ENCODE measurements at regions not wholly inside any gene's neighbourhood (a gene's known extent, or its start where the extent isn't known, plus 50 kb on each side); places are given as distances from the start of the nearest gene placed in this dataset.

GRCh38 chr14:65937079-65937959, 524.8 kb downstream of the FUT8 start:
- Histone ChIP-seq H3K4me2 (ENCODE audit: low read length) (no peak overlapping the region), H3K4me1 (ENCODE audit: low read length) (no peaks in the 10 kb centered on the region), H3K9ac (ENCODE audit: low read length) (no peak overlapping the region), H3K9me3 (ENCODE audit: insufficient read depth, low read length) (no peaks in the 10 kb centered on the region), H3K79me2 (ENCODE audit: low read length) (no peaks in the 10 kb centered on the region), H3K27ac (ENCODE audit: low read length) (no peak overlapping the region), H3K36me3 (replicated peaks; ENCODE audit: low read depth, low read length) (no peaks in the 10 kb centered on the region), H3K27me3 (ENCODE audit: low read depth, low read length) (peaks cover 16% of the 10 kb centered on the region; the same call in 1 of the 2 replicates), H4K20me1 (ENCODE audit: insufficient read depth, low read length) (no peaks in the 10 kb centered on the region), H2AFZ (ENCODE audit: low read depth, low read length) (no peak overlapping the region), H3K4me3 (ENCODE audit: low read length) (no peak overlapping the region)
- TF ChIP-seq CTCF (IDR thresholded peaks at IDR 0.05; ENCODE audit: low read depth, low read length) = no peak
- no peak for TF ChIP-seq EZH2phosphoT487 (IDR thresholded peaks at IDR 0.05; ENCODE audit: low read depth)

GRCh38 chr14:65937960-65938316, 525.4 kb downstream of the FUT8 start:
- Histone ChIP-seq H3K27ac (ENCODE audit: low read length) (no peak overlapping the region), H3K36me3 (replicated peaks; ENCODE audit: low read depth, low read length) (no peaks in the 10 kb centered on the region), H3K4me2 (ENCODE audit: low read length) (no peak overlapping the region), H4K20me1 (ENCODE audit: insufficient read depth, low read length) (no peaks in the 10 kb centered on the region), H3K27me3 (ENCODE audit: low read depth, low read length) (peaks cover 19% of the 10 kb centered on the region; the same call in 1 of the 2 replicates), H3K9me3 (ENCODE audit: insufficient read depth, low read length) (no peaks in the 10 kb centered on the region), H3K79me2 (ENCODE audit: low read length) (no peaks in the 10 kb centered on the region), H3K4me3 (ENCODE audit: low read length) (no peak overlapping the region), H3K9ac (ENCODE audit: low read length) (no peak overlapping the region), H2AFZ (ENCODE audit: low read depth, low read length) (no peak overlapping the region), H3K4me1 (ENCODE audit: low read length) (no peaks in the 10 kb centered on the region)
- TF ChIP-seq CTCF (IDR thresholded peaks at IDR 0.05; ENCODE audit: low read depth, low read length) = no peak
- TF ChIP-seq EZH2phosphoT487 (IDR thresholded peaks at IDR 0.05; ENCODE audit: low read depth) = no peak

GRCh38 chr14:65938738-65939137, 526.2 kb downstream of the FUT8 start:
- H3K79me2 ChIP-seq (ENCODE audit: low read length) = no peaks in the 10 kb centered on the region
- H3K27me3 ChIP-seq (ENCODE audit: low read depth, low read length) = peaks cover 20% of the 10 kb centered on the region; the same call in 1 of the 2 replicates
- no peak overlapping the region for H2AFZ ChIP-seq (ENCODE audit: low read depth, low read length)
- no peak overlapping the region for H3K4me3 ChIP-seq (ENCODE audit: low read length)
- no peaks in the 10 kb centered on the region for H4K20me1 ChIP-seq (ENCODE audit: insufficient read depth, low read length)
- no peaks in the 10 kb centered on the region for H3K4me1 ChIP-seq (ENCODE audit: low read length)
- no peaks in the 10 kb centered on the region for H3K36me3 ChIP-seq (replicated peaks; ENCODE audit: low read depth, low read length)
- no peak overlapping the region for H3K27ac ChIP-seq (ENCODE audit: low read length)
- TF ChIP-seq EZH2phosphoT487 (IDR thresholded peaks at IDR 0.05; ENCODE audit: low read depth) (no peak), CTCF (IDR thresholded peaks at IDR 0.05; ENCODE audit: low read depth, low read length) (no peak)
- no peaks in the 10 kb centered on the region for H3K9me3 ChIP-seq (ENCODE audit: insufficient read depth, low read length)
- H3K9ac ChIP-seq (ENCODE audit: low read length) = no peak overlapping the region
- no peak overlapping the region for H3K4me2 ChIP-seq (ENCODE audit: low read length)

- no peaks in the 10 kb centered on the region for H3K9me3 ChIP-seq (ENCODE audit: insufficient read depth, low read length)
- H3K27ac ChIP-seq (ENCODE audit: low read length) = no peak overlapping the region
- no peak overlapping the region for H3K9ac ChIP-seq (ENCODE audit: low read length)
- H3K27me3 ChIP-seq (ENCODE audit: low read depth, low read length) = peaks cover 20% of the 10 kb centered on the region; the same call in 1 of the 2 replicates
- H3K4me3 ChIP-seq (ENCODE audit: low read length) = no peak overlapping the region
- no peak for TF ChIP-seq CTCF (IDR thresholded peaks at IDR 0.05; ENCODE audit: low read depth, low read length)
- TF ChIP-seq EZH2phosphoT487 (IDR thresholded peaks at IDR 0.05; ENCODE audit: low read depth) = no peak
- no peaks in the 10 kb centered on the region for H3K4me1 ChIP-seq (ENCODE audit: low read length)
- no peak overlapping the region for H3K4me2 ChIP-seq (ENCODE audit: low read length)
- no peaks in the 10 kb centered on the region for H3K36me3 ChIP-seq (replicated peaks; ENCODE audit: low read depth, low read length)
- H3K79me2 ChIP-seq (ENCODE audit: low read length) = no peaks in the 10 kb centered on the region
- no peaks in the 10 kb centered on the region for H4K20me1 ChIP-seq (ENCODE audit: insufficient read depth, low read length)
- no peak overlapping the region for H2AFZ ChIP-seq (ENCODE audit: low read depth, low read length)
Measured at GRCh38 chr14:65939184-65939583, 526.7 kb downstream of the FUT8 start.
